ENCODE measurements at regions not wholly inside any gene's neighbourhood (a gene's known extent, or its start where the extent isn't known, plus 50 kb on each side); places are given as distances from the start of the nearest gene placed in this dataset.

DNA sequence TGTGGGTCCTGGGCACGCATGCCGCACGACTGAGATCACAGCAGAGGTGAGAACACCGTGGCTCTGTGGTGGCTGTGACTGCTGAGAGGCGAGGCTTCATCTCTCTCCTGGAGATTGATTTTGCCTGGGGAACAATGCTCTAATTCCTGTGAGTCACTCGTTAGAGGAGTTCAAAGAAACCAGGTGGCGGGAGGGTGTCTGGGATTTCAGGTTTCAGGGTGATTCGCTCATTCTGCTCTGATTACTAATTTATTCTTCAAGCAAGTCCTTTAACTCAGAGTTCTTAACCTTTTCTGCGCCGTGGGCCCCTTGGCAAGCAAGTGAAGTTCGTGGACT lies 56.3 kb downstream of the GLI2 start:
- 0 out of 2 replicates have a peak, but pooled peaks have one; percentile 28 for TF ChIP-seq POLR2AphosphoS5 (IDR thresholded peaks at IDR 0.05; ENCODE audit: low read depth, low read length)
- TF ChIP-seq EZH2phosphoT487 (IDR thresholded peaks at IDR 0.05; ENCODE audit: borderline replicate concordance) = no peak
